ENCODE measurements at regions not wholly inside any gene's neighbourhood (a gene's known extent, or its start where the extent isn't known, plus 50 kb on each side); places are given as distances from the start of the nearest gene placed in this dataset.

GRCh38 chr18:2147476-2148230, 423.7 kb downstream of the METTL4 start:
- TF ChIP-seq NFRKB (IDR thresholded peaks at IDR 0.05) (no peak), ELF4 (IDR thresholded peaks at IDR 0.05) (no peak), SP1 (IDR thresholded peaks at IDR 0.05) (no peak), TARDBP (IDR thresholded peaks at IDR 0.05) (no peak), SUZ12 (IDR thresholded peaks at IDR 0.05) (no peak), FOXK2 (IDR thresholded peaks at IDR 0.05) (no peak), ZNF384 (IDR thresholded peaks at IDR 0.05) (no peak)
- TF ChIP-seq, protein P1, sequence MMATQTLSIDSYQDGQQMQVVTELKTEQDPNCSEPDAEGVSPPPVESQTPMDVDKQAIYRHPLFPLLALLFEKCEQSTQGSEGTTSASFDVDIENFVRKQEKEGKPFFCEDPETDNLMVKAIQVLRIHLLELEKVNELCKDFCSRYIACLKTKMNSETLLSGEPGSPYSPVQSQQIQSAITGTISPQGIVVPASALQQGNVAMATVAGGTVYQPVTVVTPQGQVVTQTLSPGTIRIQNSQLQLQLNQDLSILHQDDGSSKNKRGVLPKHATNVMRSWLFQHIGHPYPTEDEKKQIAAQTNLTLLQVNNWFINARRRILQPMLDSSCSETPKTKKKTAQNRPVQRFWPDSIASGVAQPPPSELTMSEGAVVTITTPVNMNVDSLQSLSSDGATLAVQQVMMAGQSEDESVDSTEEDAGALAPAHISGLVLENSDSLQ (IDR thresholded peaks at IDR 0.05), result no peak

All from HEK293T (cell line).